Stimulated activated CD4-positive, alpha-beta T cell treated with anti-CD3 and anti-CD28 coated beads, Interleukin-12 subunit alpha, Interleukin-12 subunit beta, amount 100 ng/mL, for 48 hours (primary cell): ENCODE measurements at regions not wholly inside any gene's neighbourhood (a gene's known extent, or its start where the extent isn't known, plus 50 kb on each side); places are given as distances from the start of the nearest gene placed in this dataset.
"Not testable (repeated sequence)": the region's sequence is repeated elsewhere in the genome, so short reads cannot be mapped to it uniquely, and the experiment has no call there.

Experiments used
- DNase-seq, 3 donors: peaks; one replicate each; pipeline ENCODE4 v3.0.0-alpha.2; 2020; ENCODE audit warnings: low read depth in 2 of 3, low spot score in 1 of 3

- DNase-seq = no peak
Measured at GRCh38 chr10:109306698-109307097, 616.6 kb downstream of the XPNPEP1 start.

GRCh38 chr10:109287858-109288257 is 635.5 kb downstream of the XPNPEP1 start:
- DNase-seq = no peak

GRCh38 chr10:109282510-109282909 is 640.8 kb downstream of the XPNPEP1 start:
- DNase-seq = no peak

- no peak for DNase-seq
Measured at GRCh38 chr10:109281347-109281746, 642.0 kb downstream of the XPNPEP1 start.

- no peak for DNase-seq
Measured at GRCh38 chr10:109280837-109281236, 642.5 kb downstream of the XPNPEP1 start.

GRCh38 chr10:109277456-109277855 is 645.9 kb downstream of the XPNPEP1 start:
- DNase-seq = no peak

GRCh38 chr10:109275960-109276359 is 647.4 kb downstream of the XPNPEP1 start:
- no peak for DNase-seq

GRCh38 chr10:109274681-109275080 is 648.6 kb downstream of the XPNPEP1 start:
- no peak for DNase-seq

- no peak for DNase-seq
Measured at GRCh38 chr10:109270173-109270572, 653.1 kb downstream of the XPNPEP1 start.

GRCh38 chr10:109264004-109264403 is 659.3 kb downstream of the XPNPEP1 start:
- DNase-seq = no peak

GRCh38 chr10:109261231-109261630 is 662.1 kb downstream of the XPNPEP1 start:
- DNase-seq = no peak

- no peak for DNase-seq
Measured at GRCh38 chr10:109259293-109259692, 664.0 kb downstream of the XPNPEP1 start.

- no peak for DNase-seq
Measured at GRCh38 chr10:109253306-109253705, 670.0 kb downstream of the XPNPEP1 start.

- DNase-seq = no peak
Measured at GRCh38 chr10:109250152-109250551, 673.2 kb downstream of the XPNPEP1 start.

- no peak for DNase-seq
Measured at GRCh38 chr10:109247814-109248213, 675.5 kb downstream of the XPNPEP1 start.

- no peak for DNase-seq
Measured at GRCh38 chr10:109245821-109246220, 677.5 kb downstream of the XPNPEP1 start.

GRCh38 chr10:109239371-109239770 is 683.9 kb downstream of the XPNPEP1 start:
- no peak for DNase-seq

- DNase-seq = no peak
Measured at GRCh38 chr10:109237682-109238081, 685.6 kb downstream of the XPNPEP1 start.

GRCh38 chr10:109237050-109237449 is 686.3 kb downstream of the XPNPEP1 start:
- no peak for DNase-seq

- DNase-seq = not testable (repeated sequence)
Measured at GRCh38 chr10:109223533-109223932, 699.8 kb downstream of the XPNPEP1 start.

- DNase-seq = no peak
Measured at GRCh38 chr10:109219935-109220605, 703.2 kb downstream of the XPNPEP1 start.

- DNase-seq = no peak
Measured at GRCh38 chr10:109218207-109218606, 705.1 kb downstream of the XPNPEP1 start.

- DNase-seq = no peak
Measured at GRCh38 chr10:109215291-109216075, 707.8 kb downstream of the XPNPEP1 start.
